Lower lobe of right lung (tissue), 2 donors: ENCODE measurements at regions not wholly inside any gene's neighbourhood (a gene's known extent, or its start where the extent isn't known, plus 50 kb on each side); places are given as distances from the start of the nearest gene placed in this dataset.
"Not testable (repeated sequence)": the region's sequence is repeated elsewhere in the genome, so short reads cannot be mapped to it uniquely, and the experiment has no call there.

Source experiments
- ATAC-seq, 2 donors: fragments of 200-7000 bp; cut with Tn5 transposase; one replicate each; pipeline ENCODE4 v1.9.1; 2020 to 2022; ENCODE audit warnings: mild to moderate bottlenecking in 2 of 2, moderate library complexity in 2 of 2
- DNase-seq: peaks from one replicate; pipeline ENCODE4 v3.0.0-alpha.2; 2020
- H3K27ac ChIP-seq: fragments of 200-600 bp; one replicate; pipeline ENCODE4 v1.8.0; 2022
- H3K27me3 ChIP-seq: fragments of 200-600 bp; one replicate; pipeline ENCODE4 v1.8.0; 2022; ENCODE audit warnings: low read depth
- H3K36me3 ChIP-seq: fragments of 200-600 bp; one replicate; pipeline ENCODE4 v1.8.0; 2022; ENCODE audit warnings: mild to moderate bottlenecking
- H3K4me1 ChIP-seq: fragments of 200-600 bp; one replicate; pipeline ENCODE4 v1.8.0; 2022
- H3K4me3 ChIP-seq: fragments of 200-600 bp; one replicate; pipeline ENCODE4 v1.8.0; 2022; ENCODE audit warnings: mild to moderate bottlenecking
- H3K9me3 ChIP-seq: fragments of 200-600 bp; one replicate; pipeline ENCODE4 v1.8.0; 2022
- CTCF ChIP-seq: fragments of 200-600 bp; IDR thresholded peaks from one replicate; pipeline ENCODE4 v1.8.0; 2022; ENCODE audit warnings: antibody characterized with exemption, mild to moderate bottlenecking
- intact Hi-C: fragments of 100-400 bp; cut with DNase I; formaldehyde crosslinking; loops from one replicate; pipeline ENCODE4 v1.11.0; 2022
- donor health status: DM: no; HTN: yes; CAD: no; lungs with severe emphysema.

GRCh38 chr17:14731591-14731990 lies 430.7 kb downstream of the HS3ST3B1 start:
- Histone ChIP-seq H3K4me3 (no peak overlapping the region), H3K27ac (no peak overlapping the region), H3K36me3 (no peaks in the 10 kb centered on the region), H3K27me3 (no peaks in the 10 kb centered on the region), H3K4me1 (no peaks in the 10 kb centered on the region), H3K9me3 (no peaks in the 10 kb centered on the region)
- intact Hi-C loops: no loop called here
- ATAC-seq (no peak), DNase-seq (no peak)
- TF ChIP-seq CTCF: no peak

GRCh38 chr17:14730821-14731220 lies 429.9 kb downstream of the HS3ST3B1 start:
- no peaks in the 10 kb centered on the region for H3K4me1 ChIP-seq
- H3K4me3 ChIP-seq: no peak overlapping the region
- H3K27ac ChIP-seq: no peak overlapping the region
- H3K36me3 ChIP-seq: no peaks in the 10 kb centered on the region
- no peaks in the 10 kb centered on the region for H3K27me3 ChIP-seq
- ATAC-seq (no peak), DNase-seq (no peak)
- TF ChIP-seq CTCF: no peak
- H3K9me3 ChIP-seq: no peaks in the 10 kb centered on the region
- intact Hi-C loops: no loop called here

- no peaks in the 10 kb centered on the region for H3K27me3 ChIP-seq
- no peaks in the 10 kb centered on the region for H3K9me3 ChIP-seq
- ATAC-seq: no peak
- H3K36me3 ChIP-seq: no peaks in the 10 kb centered on the region
- intact Hi-C loops: no loop called here
- TF ChIP-seq CTCF: no peak
- H3K27ac ChIP-seq: no peak overlapping the region
- DNase-seq: no peak
- H3K4me3 ChIP-seq: no peak overlapping the region
- no peaks in the 10 kb centered on the region for H3K4me1 ChIP-seq
Observed at GRCh38 chr17:14725729-14726128, 424.8 kb downstream of the HS3ST3B1 start.

GRCh38 chr17:14724770-14725169 lies 423.9 kb downstream of the HS3ST3B1 start:
- TF ChIP-seq CTCF: no peak
- intact Hi-C loops: no loop called here
- Histone ChIP-seq H3K27me3 (no peaks in the 10 kb centered on the region), H3K27ac (no peak overlapping the region), H3K4me1 (no peaks in the 10 kb centered on the region), H3K9me3 (no peaks in the 10 kb centered on the region), H3K36me3 (no peaks in the 10 kb centered on the region), H3K4me3 (no peak overlapping the region)
- DNase-seq (no peak), ATAC-seq (no peak)

- H3K9me3 ChIP-seq, H3K4me3 ChIP-seq, H3K27me3 ChIP-seq, intact Hi-C loops, H3K27ac ChIP-seq, H3K4me1 ChIP-seq, DNase-seq, ATAC-seq, H3K36me3 ChIP-seq: not testable (repeated sequence)
Observed at GRCh38 chr17:14723349-14723748, 422.5 kb downstream of the HS3ST3B1 start.

GRCh38 chr17:14719942-14720341 lies 419.1 kb downstream of the HS3ST3B1 start:
- intact Hi-C loops: no loop called here
- no peak overlapping the region for H3K27ac ChIP-seq
- no peaks in the 10 kb centered on the region for H3K36me3 ChIP-seq
- no peaks in the 10 kb centered on the region for H3K4me1 ChIP-seq
- no peaks in the 10 kb centered on the region for H3K9me3 ChIP-seq
- H3K27me3 ChIP-seq: no peaks in the 10 kb centered on the region
- no peak overlapping the region for H3K4me3 ChIP-seq
- ATAC-seq: no peak
- DNase-seq: no peak
- TF ChIP-seq CTCF: no peak
